Spleen (tissue), 7 donors: ENCODE measurements at regions not wholly inside any gene's neighbourhood (a gene's known extent, or its start where the extent isn't known, plus 50 kb on each side); places are given as distances from the start of the nearest gene placed in this dataset.

Experiments
- CTCF ChIP-seq, 11 experiments: fragments of 200-600 bp in 7 of 11; fragments of 450-650 bp in 4 of 11; sonication (generic) in 4 of 11; IDR thresholded peaks in 8 of 11; conservative IDR thresholded peaks in 3 of 11; 1 replicate in 7 of 11; 2 replicates in 4 of 11; pipeline versions ENCODE4 v1.4.0 to v1.8.0; 2016 to 2021; ENCODE audit warnings: antibody characterized with exemption in 11 of 11, inconsistent platforms in 4 of 11, mild to moderate bottlenecking in 1 of 11
- POLR2A ChIP-seq, 3 donors: fragments of 450-650 bp; IDR thresholded peaks; one replicate each; pipeline ENCODE4 v1.5.1; 2017; ENCODE audit warnings: antibody characterized with exemption in 3 of 3, mild to moderate bottlenecking in 1 of 3
- POLR2AphosphoS5 ChIP-seq, 3 donors: sonication (generic); formaldehyde crosslinking; IDR thresholded peaks; one replicate each; pipeline ENCODE4 v1.5.1; 2017; ENCODE audit warnings: antibody characterized with exemption in 3 of 3
- donor health status: DM: no; HTN: no; CAD: no; lungs with moderate emphysema.
- donor health status: DM: no; HTN: no; CAD: no.
- donor health status: DM: no; HTN: no; CAD: no.

GRCh38 chr14:94890785-94891184, 120.9 kb upstream of the GSC start:
- TF ChIP-seq CTCF (IDR thresholded peaks at IDR 0.05 in 8 of 11, conservative IDR thresholded peaks at IDR 0.05 in 3 of 11) (no peak), POLR2AphosphoS5 (IDR thresholded peaks at IDR 0.05) (no peak), POLR2A (IDR thresholded peaks at IDR 0.05) (no peak)
